IPS-15b (cell line): ENCODE measurements at regions not wholly inside any gene's neighbourhood (a gene's known extent, or its start where the extent isn't known, plus 50 kb on each side); places are given as distances from the start of the nearest gene placed in this dataset.
"Not testable (repeated sequence)": the region's sequence is repeated elsewhere in the genome, so short reads cannot be mapped to it uniquely, and the experiment has no call there.

Source experiments
- H3K27me3 ChIP-seq: one replicate; pipeline ENCODE4 v1.6.1; 2013; ENCODE audit warnings: low read length; ENCODE audit not compliant: control insufficient read depth, insufficient read depth
- H3K36me3 ChIP-seq: one replicate; pipeline ENCODE4 v1.6.1; 2013; ENCODE audit warnings: low read length; ENCODE audit not compliant: control insufficient read depth, insufficient read depth
- H3K4me1 ChIP-seq: one replicate; pipeline ENCODE4 v1.6.1; 2013; ENCODE audit warnings: mild to moderate bottlenecking, low read length; ENCODE audit not compliant: control insufficient read depth, insufficient read depth
- H3K4me3 ChIP-seq: one replicate; pipeline ENCODE4 v1.5.1; 2013; ENCODE audit warnings: low read depth, low read length
- H3K9ac ChIP-seq: one replicate; pipeline ENCODE4 v1.6.1; 2013; ENCODE audit warnings: low read depth, mild to moderate bottlenecking, low read length
- H3K9me3 ChIP-seq: one replicate; pipeline ENCODE4 v1.6.1; 2013; ENCODE audit warnings: mild to moderate bottlenecking, low read length; ENCODE audit not compliant: control insufficient read depth, insufficient read depth

DNA sequence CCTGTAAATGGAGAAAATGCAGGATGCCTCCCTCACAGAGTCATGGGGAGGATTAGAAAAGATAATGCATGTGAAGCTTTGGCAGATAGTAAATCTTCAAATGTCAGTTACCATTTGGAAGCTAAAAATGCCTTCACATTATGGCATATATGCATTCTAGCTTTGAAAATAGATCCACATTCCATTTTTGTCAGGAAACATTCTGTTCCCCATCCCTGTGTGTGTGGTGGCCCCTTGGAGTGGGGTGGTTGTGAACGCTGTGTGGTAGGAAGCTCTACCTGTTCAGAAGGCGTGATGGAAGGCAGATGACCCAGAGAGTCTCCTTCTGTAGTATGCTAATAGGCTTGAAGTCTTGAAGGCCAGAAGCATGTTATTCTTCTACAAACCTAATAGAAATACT, 242.0 kb downstream of the HAPSTR1 start:
- H3K36me3 ChIP-seq = no peaks in the 10 kb centered on the region
- no peaks in the 10 kb centered on the region for H3K27me3 ChIP-seq
- no peak overlapping the region for H3K4me3 ChIP-seq
- H3K9ac ChIP-seq = no peak overlapping the region
- H3K9me3 ChIP-seq = no peaks in the 10 kb centered on the region
- H3K4me1 ChIP-seq = no peaks in the 10 kb centered on the region

DNA sequence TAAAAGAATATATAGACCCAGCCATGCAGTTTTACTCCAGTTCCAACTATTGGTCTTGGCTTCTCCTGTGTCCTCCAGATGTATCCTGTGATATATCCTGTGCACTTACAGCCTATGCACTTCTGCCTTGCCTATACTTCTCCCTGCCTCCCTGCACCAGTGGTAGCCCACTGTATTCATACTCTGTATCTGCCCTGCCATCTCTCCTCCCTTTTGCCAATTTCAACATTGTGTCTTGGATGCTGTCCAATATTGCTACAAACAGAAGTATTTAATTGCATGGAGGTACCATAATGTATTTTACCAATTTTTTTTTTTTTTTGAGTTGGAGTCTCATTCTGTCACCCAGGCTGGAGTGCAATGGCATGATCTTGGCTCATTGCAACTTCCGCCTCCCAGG, 242.7 kb downstream of the HAPSTR1 start:
- Histone ChIP-seq H3K36me3 (no peaks in the 10 kb centered on the region), H3K9me3 (no peaks in the 10 kb centered on the region), H3K4me1 (no peaks in the 10 kb centered on the region), H3K27me3 (no peaks in the 10 kb centered on the region), H3K4me3 (no peak overlapping the region), H3K9ac (no peak overlapping the region)

DNA sequence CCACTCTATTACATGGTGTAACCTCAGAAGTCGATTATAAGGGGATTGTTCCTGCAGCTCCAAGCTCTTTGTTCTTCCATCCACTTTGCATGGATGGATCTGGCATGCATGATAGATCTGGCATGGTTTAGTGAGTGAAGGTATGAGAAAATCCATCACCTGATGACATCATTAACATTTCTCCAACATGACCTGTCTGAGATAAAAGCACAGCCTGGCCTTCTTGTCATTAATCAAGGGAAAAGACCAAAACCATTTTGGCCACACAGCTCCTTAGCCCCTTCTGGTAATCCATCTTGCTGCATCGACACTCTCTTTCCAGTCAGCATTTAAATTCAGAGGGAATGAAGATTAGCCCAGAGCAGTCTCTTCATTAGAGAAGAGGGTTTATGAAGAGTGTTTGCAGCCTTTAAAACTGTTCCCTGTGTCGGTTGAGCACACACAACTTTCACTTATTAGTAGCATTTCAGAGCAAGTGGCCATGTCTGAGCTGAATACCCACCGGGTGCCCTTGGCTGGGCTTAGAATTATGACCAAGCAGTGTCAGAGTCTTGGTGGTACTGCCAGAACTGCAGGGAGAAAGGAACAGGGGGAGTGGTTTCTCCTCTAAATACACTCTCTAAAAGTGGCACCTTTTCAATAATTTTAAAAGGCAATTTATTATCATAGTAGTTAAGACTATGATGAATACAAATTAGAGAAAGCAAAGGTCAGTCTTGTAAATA, 246.0 kb downstream of the HAPSTR1 start:
- H3K36me3 ChIP-seq = no peaks in the 10 kb centered on the region
- no peaks in the 10 kb centered on the region for H3K4me1 ChIP-seq
- no peak overlapping the region for H3K9ac ChIP-seq
- H3K9me3 ChIP-seq = no peaks in the 10 kb centered on the region
- H3K4me3 ChIP-seq = no peak overlapping the region
- H3K27me3 ChIP-seq = no peaks in the 10 kb centered on the region

DNA sequence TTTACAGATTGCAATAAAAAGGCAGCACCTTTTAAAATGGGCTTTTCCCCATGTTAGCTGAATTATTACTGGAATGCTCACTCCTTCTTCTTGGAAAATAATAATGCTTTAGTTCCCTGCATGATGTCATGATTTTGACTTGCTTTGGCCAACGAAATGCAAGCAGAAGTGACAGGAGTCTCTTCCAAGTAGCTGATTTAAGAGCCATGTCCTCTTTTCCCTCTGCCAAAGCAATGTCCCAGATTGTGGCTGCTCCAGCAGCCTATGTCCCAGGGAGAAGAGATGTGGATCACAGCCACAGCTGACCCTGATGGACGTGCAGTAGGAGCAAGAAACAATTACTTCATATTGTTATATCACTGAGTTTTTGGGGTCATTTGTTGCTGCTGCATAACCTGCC, 246.6 kb downstream of the HAPSTR1 start:
- Histone ChIP-seq H3K4me3 (no peak overlapping the region), H3K27me3 (no peaks in the 10 kb centered on the region), H3K9ac (no peak overlapping the region), H3K36me3 (no peaks in the 10 kb centered on the region), H3K9me3 (no peaks in the 10 kb centered on the region), H3K4me1 (no peaks in the 10 kb centered on the region)

DNA sequence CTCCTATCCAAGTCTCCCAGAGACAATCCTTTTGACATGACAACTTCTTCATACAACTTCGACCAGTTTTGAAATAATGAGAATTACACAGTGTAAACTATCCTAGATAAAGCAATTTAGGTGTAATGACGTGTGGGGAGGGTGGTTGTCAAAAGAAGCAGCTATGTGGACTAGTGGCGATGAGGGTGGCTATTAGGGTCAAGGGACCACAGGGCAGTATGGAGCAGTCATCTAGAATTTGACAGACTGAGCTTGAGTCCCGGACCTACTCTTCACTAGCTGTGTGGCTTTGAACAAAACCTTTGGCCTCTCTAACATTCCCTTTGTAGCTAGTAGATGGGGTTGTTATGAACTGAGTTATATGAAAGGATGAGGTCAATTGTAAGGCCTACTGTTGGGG, 247.1 kb downstream of the HAPSTR1 start:
- no peak overlapping the region for H3K9ac ChIP-seq
- H3K27me3 ChIP-seq = no peaks in the 10 kb centered on the region
- no peaks in the 10 kb centered on the region for H3K36me3 ChIP-seq
- no peaks in the 10 kb centered on the region for H3K4me1 ChIP-seq
- no peak overlapping the region for H3K4me3 ChIP-seq
- no peaks in the 10 kb centered on the region for H3K9me3 ChIP-seq

DNA sequence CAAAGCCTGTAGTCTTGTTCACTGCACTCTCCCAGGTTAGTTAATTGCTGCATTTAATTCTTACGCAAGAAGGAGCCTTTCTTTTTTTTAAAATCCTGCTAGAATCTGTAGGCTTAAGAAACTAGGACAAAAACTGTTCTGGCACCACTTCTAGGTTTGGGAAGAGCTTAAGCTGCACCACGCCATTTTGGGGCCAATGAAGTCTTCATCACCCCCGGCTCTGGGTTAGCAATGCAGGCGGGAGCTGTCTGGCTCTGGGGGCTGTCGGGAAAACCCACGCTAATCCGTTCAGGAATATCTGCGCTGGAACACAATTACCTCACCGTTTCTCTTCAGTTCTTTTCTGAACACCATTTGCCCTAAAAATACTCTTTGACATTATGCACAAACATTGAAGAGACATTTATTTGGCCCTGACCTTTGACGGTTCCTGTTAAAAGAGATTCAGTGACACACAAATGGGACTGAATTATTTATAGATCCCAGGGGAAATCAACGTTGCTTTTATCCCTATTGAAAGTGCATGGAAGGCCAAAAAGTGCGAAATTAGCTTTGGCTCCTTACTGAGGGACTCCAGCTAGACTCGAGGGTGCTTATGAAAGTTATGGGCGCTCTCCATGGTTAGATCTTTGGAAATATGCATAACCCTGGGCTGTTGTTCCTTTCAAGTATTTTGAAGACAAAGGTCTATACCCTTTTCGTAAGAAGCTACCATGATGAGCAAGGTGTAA, 249.2 kb downstream of the HAPSTR1 start:
- no peak overlapping the region for H3K4me3 ChIP-seq
- H3K9ac ChIP-seq = no peak overlapping the region
- H3K27me3 ChIP-seq = no peaks in the 10 kb centered on the region
- no peaks in the 10 kb centered on the region for H3K9me3 ChIP-seq
- H3K36me3 ChIP-seq = no peaks in the 10 kb centered on the region
- H3K4me1 ChIP-seq = no peaks in the 10 kb centered on the region

DNA sequence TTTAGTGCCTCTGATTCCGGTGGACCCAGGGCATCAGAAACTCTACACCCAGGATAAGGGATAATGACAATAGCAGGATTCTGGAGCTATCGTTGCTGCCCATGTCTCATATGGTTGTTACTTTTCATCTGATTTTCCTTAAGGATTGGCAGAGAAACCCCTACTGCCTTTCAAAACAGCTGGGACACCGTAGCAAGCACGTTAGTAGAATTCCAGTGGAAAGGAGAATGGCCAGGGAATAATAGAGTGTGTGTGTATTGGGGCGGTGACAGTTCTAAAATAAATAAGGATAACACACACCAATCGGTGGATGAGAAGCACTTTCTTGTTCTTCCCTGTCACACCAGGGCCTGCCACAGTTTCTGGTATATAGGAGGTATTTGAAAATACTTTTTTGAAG, 251.8 kb downstream of the HAPSTR1 start:
- H3K36me3 ChIP-seq = no peaks in the 10 kb centered on the region
- no peak overlapping the region for H3K4me3 ChIP-seq
- no peak overlapping the region for H3K9ac ChIP-seq
- H3K9me3 ChIP-seq = no peaks in the 10 kb centered on the region
- H3K4me1 ChIP-seq = no peaks in the 10 kb centered on the region
- no peaks in the 10 kb centered on the region for H3K27me3 ChIP-seq

DNA sequence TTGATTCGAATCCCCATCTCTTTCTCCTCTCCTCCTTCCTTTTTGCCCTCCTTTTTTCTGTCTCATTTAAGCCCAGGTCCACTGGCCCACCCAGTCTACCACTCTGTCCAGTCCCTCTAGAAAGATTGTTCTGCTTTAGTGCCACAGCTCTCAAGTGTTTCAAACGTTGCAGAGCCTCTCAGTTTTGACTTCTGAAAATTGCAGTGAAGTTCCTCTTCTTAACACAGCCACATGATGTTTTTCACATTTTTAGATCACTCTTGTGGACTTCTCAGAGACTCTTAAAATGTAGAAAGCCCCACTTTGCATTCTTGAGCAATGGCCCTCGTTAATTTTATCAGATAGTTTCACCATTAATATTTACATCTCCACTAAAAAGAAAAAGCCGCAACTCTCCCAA, 253.1 kb downstream of the HAPSTR1 start:
- Histone ChIP-seq H3K4me1 (no peaks in the 10 kb centered on the region), H3K27me3 (no peaks in the 10 kb centered on the region), H3K9ac (no peak overlapping the region), H3K9me3 (no peaks in the 10 kb centered on the region), H3K4me3 (no peak overlapping the region), H3K36me3 (no peaks in the 10 kb centered on the region)

DNA sequence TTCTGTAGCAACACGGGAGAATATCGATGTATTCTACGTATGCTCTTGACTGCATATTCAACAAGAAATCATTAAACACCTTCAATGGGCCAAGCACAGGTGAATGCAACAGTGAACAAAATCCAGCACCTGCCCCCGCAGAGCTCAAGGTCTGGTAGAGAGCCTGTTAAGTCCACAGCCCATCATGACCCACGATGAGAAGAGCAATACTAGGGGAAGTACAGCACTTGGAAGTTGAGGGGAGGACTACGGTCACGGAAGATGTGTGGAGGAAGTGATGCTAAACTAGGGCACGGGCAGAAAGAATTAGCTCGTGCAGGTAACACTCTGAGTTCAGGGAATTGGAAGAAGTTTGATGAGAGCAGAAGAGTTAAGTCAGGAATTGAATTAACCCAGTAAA, 253.6 kb downstream of the HAPSTR1 start:
- Histone ChIP-seq H3K9ac (no peak overlapping the region), H3K27me3 (no peaks in the 10 kb centered on the region), H3K4me1 (no peaks in the 10 kb centered on the region), H3K9me3 (no peaks in the 10 kb centered on the region), H3K36me3 (no peaks in the 10 kb centered on the region), H3K4me3 (no peak overlapping the region)

DNA sequence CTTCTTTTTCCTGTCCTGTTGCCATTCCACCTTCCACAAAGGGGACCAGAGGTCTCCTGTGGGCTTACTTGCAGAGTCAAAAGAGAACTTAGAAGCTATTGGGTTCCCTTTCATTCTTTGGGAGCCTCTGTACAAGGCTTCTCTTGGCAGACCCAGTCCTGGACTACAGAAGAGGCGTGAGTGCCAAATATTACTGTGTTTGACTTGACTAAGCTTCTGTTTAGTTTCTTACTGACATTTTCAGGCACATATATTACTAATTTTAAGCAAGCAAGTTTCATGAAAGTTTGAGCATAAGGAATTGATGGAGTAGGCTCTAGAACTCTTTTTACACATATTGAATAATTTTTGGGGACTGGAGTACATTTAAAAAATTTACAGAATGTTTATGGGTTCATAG, 254.4 kb downstream of the HAPSTR1 start:
- no peaks in the 10 kb centered on the region for H3K36me3 ChIP-seq
- H3K27me3 ChIP-seq = no peaks in the 10 kb centered on the region
- H3K4me3 ChIP-seq = no peak overlapping the region
- no peaks in the 10 kb centered on the region for H3K4me1 ChIP-seq
- no peak overlapping the region for H3K9ac ChIP-seq
- H3K9me3 ChIP-seq = no peaks in the 10 kb centered on the region

DNA sequence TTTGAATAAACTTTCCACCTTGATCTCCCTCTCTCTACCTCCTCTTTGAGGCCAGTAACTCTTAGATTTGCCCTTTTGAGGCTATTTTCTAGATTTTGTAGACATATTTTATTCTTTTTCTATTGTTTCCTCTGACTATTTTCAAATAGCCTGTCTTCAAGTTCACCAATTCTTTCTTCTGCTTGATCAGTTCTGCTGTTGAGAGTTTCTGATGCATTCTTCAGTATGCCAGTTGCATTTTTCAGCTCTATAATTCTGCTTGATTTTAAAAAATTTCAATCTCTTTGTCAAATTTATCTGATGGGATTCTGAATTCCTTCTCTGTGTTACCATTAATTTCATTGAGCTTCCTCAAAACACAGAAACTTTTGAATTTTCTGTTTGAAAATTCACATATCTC, 257.5 kb downstream of the HAPSTR1 start:
- Histone ChIP-seq H3K9me3 (no peaks in the 10 kb centered on the region), H3K4me1 (no peaks in the 10 kb centered on the region), H3K9ac (no peak overlapping the region), H3K4me3 (no peak overlapping the region), H3K27me3 (no peaks in the 10 kb centered on the region), H3K36me3 (no peaks in the 10 kb centered on the region)

DNA sequence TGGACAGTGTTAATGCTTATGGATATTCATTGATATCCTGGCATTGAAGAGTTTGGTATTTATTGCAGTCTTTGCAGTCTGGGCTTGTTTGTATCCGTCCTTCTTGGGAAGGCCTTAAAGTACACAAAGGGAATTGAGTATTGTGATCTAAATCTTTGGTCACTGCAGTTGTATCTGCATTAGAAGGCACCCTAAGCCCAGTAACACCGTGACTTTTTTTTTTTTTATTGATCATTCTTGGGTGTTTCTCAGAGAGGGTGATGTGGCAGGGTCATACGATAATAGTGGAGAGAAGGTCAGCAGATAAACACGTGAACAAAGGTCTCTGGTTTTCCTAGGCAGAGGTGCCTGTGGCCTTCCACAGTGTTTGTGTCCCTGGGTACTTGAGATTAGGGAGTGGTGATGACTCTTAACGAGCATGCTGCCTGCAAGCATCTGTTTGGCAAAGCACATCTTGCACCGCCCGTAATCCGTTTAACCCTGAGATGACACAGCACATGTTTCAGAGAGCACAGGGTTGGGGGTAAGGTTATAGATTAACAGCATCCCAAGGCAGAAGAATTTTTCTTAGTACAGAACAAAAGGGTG, 258.0 kb downstream of the HAPSTR1 start:
- H3K4me1 ChIP-seq, H3K9me3 ChIP-seq, H3K4me3 ChIP-seq, H3K36me3 ChIP-seq, H3K9ac ChIP-seq, H3K27me3 ChIP-seq: not testable (repeated sequence)
